ENCODE measurements at regions not wholly inside any gene's neighbourhood (a gene's known extent, or its start where the extent isn't known, plus 50 kb on each side); places are given as distances from the start of the nearest gene placed in this dataset.

DNA sequence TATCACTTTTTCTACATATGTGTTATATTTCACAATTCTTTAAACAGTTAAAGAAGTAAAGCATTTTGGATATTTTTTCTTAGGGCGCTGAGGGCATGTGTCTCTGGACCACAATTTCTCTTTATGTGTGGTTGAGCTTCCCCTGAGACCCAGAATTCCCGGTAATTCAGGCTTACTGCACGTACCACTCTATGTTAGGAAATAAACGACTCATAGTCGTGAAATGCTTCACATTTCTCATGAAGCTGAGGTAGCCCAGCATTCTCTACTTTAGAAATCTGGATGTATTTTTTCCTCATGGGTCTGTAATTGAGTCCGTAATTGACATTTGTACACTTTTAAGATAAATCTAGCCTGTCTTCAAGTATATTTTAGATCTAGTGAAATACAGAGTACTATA is 170.6 kb downstream of the FZD1 start:
- TF ChIP-seq EZH2 (IDR thresholded peaks at IDR 0.05) = no peak
- no peak for TF ChIP-seq POLR2AphosphoS5 (IDR thresholded peaks at IDR 0.05; ENCODE audit: borderline replicate concordance, low read depth, low read length)
- no peak for TF ChIP-seq FOXP2 (optimal IDR thresholded peaks at IDR 0.05; ENCODE audit: control extremely low read depth, extremely low read length, insufficient read depth)

Data from SK-N-MC (cell line).